GM19043 (cell line): ENCODE measurements at regions not wholly inside any gene's neighbourhood (a gene's known extent, or its start where the extent isn't known, plus 50 kb on each side); places are given as distances from the start of the nearest gene placed in this dataset.

ENCODE experiments used
- ATAC-seq: cut with Tn5 transposase; IDR thresholded peaks from one replicate; pipeline ENCODE4 v1.9.1; 2021; ENCODE audit warnings: low read depth; ENCODE audit not compliant: unreplicated experiment

GRCh38 chr1:14031461-14031860 lies 331.5 kb downstream of the PRDM2 start:
- no peak for ATAC-seq

GRCh38 chr1:14034506-14034905 lies 334.5 kb downstream of the PRDM2 start:
- ATAC-seq: no peak

DNA sequence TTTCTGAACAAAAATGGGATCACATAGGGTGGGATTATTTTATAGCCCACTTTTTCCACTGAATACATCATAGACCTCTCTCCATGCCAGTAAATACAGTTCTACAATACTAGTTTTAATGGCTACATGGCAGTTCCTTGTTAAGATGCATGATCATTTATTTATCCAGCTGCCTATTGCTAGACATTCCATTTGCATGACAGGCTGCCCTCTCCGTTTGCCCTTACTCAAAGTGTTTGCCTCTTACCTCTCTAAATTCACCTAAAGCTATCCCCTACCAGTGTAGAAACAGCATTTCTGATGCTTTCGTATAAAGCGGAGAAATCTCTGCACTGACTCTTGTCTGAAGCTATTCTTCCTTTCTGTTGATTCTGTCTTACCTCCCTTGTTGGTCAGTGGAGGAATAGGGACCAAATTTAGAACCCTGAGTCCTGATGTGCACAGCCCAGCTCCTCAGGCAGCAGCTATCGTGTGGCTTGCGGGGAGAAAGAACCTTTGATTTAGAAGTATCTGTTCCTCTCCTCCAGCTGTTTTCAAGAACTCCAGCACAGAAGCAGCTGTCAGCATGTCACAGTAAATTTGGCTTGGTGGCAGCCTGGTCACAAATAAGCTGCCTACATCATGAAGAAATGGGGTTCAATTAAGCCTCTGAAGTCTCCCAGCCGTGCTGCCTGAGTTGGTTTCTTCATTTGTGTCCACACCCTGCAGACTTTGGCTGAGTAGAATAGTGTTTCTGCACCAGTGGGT lies 337.3 kb downstream of the PRDM2 start:
- no peak for ATAC-seq

DNA sequence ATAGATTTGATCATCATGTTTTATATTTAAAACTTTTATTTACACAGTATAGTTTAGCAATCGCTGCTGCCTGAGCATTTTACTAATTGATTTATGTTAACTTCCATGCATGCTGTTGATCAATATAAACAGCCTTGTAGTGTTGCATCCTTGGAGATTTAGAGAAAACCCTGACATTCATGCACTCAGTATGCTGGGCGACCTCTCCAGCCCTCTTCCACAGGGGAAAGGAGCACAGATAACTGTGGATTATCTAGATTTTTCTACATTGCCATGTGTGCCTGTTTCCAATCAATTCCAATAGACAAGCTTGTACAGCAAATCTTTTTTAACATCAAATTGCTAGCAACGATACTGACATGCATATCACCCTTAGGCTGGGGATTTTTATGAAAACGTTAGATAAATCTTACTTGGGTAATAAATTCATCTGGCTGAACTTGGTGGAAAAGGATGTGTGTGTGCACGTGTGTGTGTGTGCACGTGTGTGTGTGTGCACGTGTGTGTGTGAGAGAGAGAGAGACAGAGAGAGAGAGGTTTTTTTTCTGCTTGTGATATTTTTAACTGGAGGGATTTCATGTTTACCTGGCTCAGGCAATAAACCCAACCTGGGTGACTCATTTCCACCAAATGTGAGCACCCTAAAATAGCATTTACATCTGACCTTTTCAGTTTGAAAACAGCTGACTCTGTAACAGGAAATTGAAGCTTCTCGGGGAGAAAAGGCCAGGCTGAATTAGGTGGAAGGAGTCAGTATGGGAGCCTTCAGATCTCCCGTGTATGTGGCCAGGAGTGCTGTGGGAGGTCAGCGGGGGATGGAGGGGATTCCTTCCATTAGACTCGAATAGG lies 339.8 kb downstream of the PRDM2 start:
- no peak for ATAC-seq

DNA sequence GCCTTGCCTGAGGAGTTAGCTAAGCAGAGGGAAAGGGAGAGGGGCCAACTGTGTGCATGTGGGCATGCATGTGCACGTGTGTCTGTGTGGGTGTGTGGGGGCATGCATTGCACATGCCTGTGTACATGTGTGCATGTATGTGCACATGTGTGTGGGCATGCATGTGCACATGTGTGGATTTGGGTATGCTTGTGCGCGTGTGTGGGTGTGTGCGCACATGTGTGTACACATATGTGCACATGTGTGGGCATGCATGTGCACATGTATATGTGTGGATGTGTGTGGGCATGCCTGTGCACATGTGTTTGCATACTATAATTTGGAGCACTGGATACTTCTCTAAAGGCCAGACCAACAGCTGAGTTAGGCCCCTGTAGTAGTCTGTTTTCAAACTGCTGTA lies 350.0 kb downstream of the PRDM2 start:
- ATAC-seq: no peak

DNA sequence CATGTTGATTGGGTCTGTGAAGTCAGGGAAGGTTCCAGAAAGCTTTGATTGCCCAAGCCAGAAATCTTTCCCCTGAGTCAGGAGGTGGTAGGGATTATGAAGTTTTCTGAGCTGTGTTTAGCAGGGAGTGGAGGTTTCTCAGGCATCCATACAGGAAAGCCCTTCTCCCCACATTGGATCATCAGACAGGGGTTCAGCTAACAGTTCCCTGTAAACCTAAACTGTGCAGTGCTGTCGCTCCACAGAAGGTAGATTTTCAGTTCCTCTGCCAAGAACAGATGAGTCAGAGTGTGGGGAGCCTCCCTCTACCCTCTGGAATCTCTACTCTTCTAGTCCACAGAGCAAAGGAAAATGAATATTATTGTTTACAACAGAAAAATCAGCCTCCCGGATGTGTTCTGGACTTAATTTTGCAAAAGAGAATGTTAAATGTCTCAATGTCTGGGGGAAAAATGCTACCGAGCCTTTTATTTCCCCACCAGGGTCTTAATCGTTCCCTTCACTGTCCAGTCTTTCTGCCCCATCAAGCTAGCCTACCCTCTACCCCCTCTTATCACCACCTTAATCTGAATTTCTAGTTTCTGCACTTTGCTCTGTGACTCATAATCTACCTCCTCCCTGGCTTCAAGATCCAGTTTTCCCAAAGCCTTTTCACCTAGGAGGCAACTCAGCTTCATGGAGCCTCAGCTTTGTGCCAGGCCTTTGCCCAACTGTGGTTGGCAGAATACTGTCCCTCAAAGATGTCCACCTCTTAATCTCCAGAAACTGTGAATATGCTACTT lies 355.6 kb downstream of the PRDM2 start:
- no peak for ATAC-seq

DNA sequence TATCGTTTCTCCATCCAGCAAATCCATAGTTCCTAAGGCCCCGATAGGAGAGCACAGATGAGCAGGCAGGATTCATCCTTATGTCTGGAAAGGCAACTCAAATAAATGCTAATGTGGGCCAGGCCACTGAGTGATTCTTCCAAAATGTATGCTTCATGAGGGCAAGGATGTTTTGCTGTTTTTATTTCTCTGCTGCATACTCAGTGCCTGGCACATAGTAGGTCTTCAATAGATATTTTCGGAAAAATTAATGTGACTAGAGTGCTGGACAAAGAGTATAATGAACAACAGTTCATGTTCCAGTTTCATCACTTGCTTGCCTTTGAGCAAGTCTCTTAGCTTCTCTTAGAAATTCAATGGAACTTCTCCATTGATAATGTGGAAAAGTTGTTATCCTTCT lies 357.7 kb downstream of the PRDM2 start:
- ATAC-seq: no peak

- no peak for ATAC-seq
Observed at GRCh38 chr1:14061204-14061603, 361.2 kb downstream of the PRDM2 start.

DNA sequence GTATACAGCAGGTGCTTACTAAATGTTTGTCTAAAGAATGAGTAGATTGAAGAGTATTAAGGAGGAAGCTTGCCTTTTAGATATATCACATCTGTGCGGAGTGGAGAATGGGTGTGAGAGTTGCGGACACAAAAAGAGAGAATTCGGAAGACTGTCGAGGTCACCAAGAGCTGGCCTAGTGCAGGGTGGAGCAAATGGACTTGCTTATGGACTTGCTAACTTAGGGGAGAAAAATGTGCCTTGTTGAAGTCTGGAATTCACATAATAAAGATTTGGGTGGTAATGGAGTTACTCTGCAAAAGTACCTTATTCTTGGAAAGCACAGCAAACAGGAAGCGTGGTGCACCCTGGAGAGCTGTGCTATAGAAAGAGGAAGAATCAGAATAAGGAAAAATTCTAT lies 361.7 kb downstream of the PRDM2 start:
- ATAC-seq: no peak

DNA sequence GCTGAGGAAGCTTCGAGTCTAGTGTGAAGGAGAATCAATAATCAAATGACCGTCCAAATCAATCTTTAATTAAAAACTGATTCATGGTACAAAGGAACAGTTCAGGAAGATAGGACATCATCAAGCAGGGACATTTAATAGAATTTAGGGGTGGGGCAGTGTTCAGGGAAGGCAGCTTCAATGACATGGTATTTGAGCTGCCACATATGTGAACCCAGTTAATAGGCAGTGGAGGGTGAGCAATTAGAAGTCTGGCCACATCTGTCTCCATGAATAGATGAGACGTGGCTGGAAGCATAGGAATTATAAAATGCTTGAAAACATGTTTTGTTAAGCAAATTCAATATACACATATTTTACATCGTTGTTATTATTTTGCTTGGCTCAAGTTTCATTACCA lies 362.7 kb downstream of the PRDM2 start:
- no peak for ATAC-seq

DNA sequence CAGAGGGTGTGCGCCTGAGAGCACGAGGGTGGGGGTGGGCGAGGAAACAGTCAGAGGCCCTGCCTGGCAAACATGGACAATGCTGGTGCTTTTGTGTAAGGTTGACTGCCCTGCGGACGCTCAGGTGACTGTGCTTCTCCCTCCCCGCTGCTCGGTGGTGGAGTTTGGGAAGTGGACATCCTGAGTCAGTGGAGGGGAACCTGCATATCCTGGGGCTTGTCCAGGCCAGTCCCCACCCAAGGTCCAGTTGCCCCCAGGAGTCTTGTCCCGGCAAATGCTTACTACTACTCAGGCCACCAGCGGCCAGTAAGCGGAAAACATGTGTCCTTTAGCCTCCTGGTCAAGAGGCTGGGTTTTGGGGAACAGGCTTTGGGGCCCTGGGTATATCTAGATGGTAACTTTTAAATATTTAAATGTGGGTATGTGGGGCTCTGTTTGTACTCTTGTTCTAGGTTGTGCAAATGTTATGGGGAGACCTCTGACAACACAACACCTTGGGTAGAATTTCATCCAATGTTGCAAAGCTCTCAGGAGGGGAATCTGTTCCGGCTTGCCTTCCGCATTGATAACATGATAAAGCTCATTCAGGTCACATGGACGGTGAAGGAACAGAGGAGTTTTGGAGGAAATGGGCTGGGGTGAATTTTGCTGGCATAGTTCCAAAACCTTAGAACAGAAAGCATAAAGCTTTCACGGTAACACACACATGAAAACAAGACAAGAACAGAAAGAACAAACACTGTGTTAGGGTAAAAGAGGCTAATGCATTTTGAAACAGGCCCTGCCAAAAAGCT lies 364.9 kb downstream of the PRDM2 start:
- no peak for ATAC-seq

DNA sequence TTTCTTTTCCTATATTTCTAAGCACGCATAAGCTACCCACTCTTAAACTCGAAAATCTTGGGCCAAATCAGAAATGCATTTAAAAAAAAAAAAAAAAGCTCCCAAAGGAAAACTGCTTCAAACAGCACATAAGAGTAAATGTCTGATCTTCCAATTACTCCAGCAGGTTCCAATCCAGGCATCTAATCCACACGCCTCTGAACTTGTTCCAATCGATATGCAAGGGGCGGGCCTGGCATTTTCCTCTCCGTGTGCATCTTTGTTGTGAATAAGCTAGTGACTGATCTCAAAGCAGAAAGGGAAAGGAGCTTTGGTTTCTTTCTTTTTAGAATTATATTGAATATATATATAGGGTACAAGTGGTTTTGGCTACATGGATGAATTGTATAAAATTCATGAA lies 365.5 kb downstream of the PRDM2 start:
- ATAC-seq: no peak

GRCh38 chr1:14067036-14067435 lies 367.0 kb downstream of the PRDM2 start:
- no peak for ATAC-seq

- no peak for ATAC-seq
Observed at GRCh38 chr1:14067711-14068110, 367.7 kb downstream of the PRDM2 start.

GRCh38 chr1:14071581-14071980 lies 371.6 kb downstream of the PRDM2 start:
- no peak for ATAC-seq

DNA sequence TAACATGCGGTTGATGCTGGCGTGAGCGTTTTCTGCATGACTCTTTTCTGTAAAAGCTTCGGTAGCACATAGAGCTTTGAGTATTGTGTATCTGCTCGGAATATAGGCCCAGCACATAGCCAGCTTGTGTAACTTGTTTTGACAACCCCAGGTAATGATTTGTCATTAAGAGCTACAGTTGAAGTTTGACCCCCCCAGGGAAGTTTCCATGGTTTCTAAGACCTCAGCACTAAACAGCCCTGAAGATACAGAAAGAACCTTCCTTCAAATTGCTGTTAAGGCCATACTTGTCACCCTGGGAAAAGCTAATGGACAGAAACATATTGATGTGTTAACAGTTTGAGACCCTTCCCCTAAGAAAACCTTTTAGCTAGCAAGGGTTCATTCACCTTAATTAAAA lies 380.7 kb downstream of the PRDM2 start:
- ATAC-seq: no peak

- ATAC-seq: no peak
Observed at GRCh38 chr1:14082331-14082730, 382.3 kb downstream of the PRDM2 start.

GRCh38 chr1:14083277-14083676 lies 383.3 kb downstream of the PRDM2 start:
- no peak for ATAC-seq

- ATAC-seq: no peak
Observed at GRCh38 chr1:14083706-14084105, 383.7 kb downstream of the PRDM2 start.

GRCh38 chr1:14090062-14090461 lies 390.1 kb downstream of the PRDM2 start:
- ATAC-seq: no peak
